SK-N-SH (cell line): ENCODE measurements at regions not wholly inside any gene's neighbourhood (a gene's known extent, or its start where the extent isn't known, plus 50 kb on each side); places are given as distances from the start of the nearest gene placed in this dataset.

Experiments used
- FOXJ3 ChIP-seq: sonication (generic); formaldehyde crosslinking; IDR thresholded peaks from 2 replicates; pipeline ENCODE4 v1.5.1; 2020; ENCODE audit warnings: mild to moderate bottlenecking, missing genetic modification reagents
- GABPA ChIP-seq: IDR thresholded peaks from 2 replicates; pipeline ENCODE4 v1.4.0; 2012; ENCODE audit warnings: low read depth, mild to moderate bottlenecking
- NRF1 ChIP-seq: IDR thresholded peaks from 2 replicates; pipeline ENCODE4 v1.6.1; 2012; ENCODE audit warnings: low read depth, mild to moderate bottlenecking, low read length
- POLR2AphosphoS5 ChIP-seq: IDR thresholded peaks from 2 replicates; pipeline ENCODE4 v1.6.1; 2012; ENCODE audit warnings: low read depth, low read length
- RFX5 ChIP-seq: IDR thresholded peaks from 2 replicates; pipeline ENCODE4 v1.6.1; 2012; ENCODE audit warnings: mild to moderate bottlenecking, improper control_type of control experiment, low read length
- USF2 ChIP-seq: fragments of 150-350 bp; IDR thresholded peaks from 2 replicates; pipeline ENCODE4 v1.6.1; 2017; ENCODE audit warnings: antibody characterized with exemption, low read length, low read depth, borderline replicate concordance
- TF ChIP-seq, protein P1 (sequence below): fragments of 200-600 bp; sonication (generic); IDR thresholded peaks from 2 replicates; pipeline ENCODE4 v1.6.1; 2017; ENCODE audit warnings: antibody characterized with exemption, mild to moderate bottlenecking, moderate library complexity
- TF ChIP-seq, protein P2 (sequence below): IDR thresholded peaks from 2 replicates; pipeline ENCODE4 v1.4.0; 2012; ENCODE audit warnings: low read depth

- TF ChIP-seq USF2 = no peak
- TF ChIP-seq, protein P1, sequence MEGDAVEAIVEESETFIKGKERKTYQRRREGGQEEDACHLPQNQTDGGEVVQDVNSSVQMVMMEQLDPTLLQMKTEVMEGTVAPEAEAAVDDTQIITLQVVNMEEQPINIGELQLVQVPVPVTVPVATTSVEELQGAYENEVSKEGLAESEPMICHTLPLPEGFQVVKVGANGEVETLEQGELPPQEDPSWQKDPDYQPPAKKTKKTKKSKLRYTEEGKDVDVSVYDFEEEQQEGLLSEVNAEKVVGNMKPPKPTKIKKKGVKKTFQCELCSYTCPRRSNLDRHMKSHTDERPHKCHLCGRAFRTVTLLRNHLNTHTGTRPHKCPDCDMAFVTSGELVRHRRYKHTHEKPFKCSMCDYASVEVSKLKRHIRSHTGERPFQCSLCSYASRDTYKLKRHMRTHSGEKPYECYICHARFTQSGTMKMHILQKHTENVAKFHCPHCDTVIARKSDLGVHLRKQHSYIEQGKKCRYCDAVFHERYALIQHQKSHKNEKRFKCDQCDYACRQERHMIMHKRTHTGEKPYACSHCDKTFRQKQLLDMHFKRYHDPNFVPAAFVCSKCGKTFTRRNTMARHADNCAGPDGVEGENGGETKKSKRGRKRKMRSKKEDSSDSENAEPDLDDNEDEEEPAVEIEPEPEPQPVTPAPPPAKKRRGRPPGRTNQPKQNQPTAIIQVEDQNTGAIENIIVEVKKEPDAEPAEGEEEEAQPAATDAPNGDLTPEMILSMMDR = no peak
- no peak for TF ChIP-seq RFX5
- no peak for TF ChIP-seq NRF1
- TF ChIP-seq GABPA = no peak
- no peak for TF ChIP-seq POLR2AphosphoS5
- TF ChIP-seq, protein P2, sequence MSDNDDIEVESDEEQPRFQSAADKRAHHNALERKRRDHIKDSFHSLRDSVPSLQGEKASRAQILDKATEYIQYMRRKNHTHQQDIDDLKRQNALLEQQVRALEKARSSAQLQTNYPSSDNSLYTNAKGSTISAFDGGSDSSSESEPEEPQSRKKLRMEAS = no peak
- TF ChIP-seq FOXJ3 = no peak
These were observed 110.7 kb downstream of the KLF12 start for GRCh38 chr13:74023484-74023883.
